ENCODE measurements at regions not wholly inside any gene's neighbourhood (a gene's known extent, or its start where the extent isn't known, plus 50 kb on each side); places are given as distances from the start of the nearest gene placed in this dataset.
"Not testable (repeated sequence)": the region's sequence is repeated elsewhere in the genome, so short reads cannot be mapped to it uniquely, and the experiment has no call there.

- no peak for DNase-seq (ENCODE audit: low read depth)
Measured at GRCh38 chr2:34822616-34823015, 1223.5 kb upstream of the FAM98A start.

DNA sequence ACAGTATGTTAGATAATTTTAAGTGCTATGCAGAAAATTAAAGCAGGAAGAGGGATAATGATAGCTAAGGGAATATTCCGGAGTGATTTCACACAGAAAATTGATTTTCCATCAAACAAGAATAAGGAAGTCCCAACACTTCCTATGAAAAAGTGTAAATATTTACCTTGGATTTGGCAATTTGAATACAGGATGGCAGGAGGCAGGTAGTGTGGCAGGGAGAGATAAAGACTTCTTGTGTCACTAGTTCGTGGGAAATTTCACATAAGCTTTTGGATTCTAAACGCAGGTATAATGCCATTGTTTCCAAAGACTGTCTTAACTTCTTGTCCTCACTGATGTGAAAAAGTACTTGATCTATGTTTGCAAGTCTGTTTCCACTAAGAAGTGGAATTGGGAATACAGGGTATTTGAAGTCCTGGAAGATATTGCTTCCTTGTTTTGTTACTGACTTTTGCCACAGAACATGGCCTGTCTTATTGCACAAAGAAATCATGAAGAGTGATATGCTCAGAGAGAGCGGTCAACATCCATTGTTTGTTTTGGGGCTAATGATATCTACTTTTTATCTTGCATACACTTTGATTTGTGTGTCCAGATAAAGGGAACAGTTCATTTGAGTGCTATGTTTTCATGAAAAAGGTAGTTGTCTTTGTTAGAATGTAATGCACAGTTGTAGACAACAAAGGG is 1216.1 kb upstream of the FAM98A start:
- no peak for DNase-seq (ENCODE audit: low read depth)

GRCh38 chr2:34810456-34810855 is 1211.4 kb upstream of the FAM98A start:
- DNase-seq (ENCODE audit: low read depth): no peak

GRCh38 chr2:34808426-34808825 is 1209.3 kb upstream of the FAM98A start:
- DNase-seq (ENCODE audit: low read depth): no peak

GRCh38 chr2:34806891-34807290 is 1207.8 kb upstream of the FAM98A start:
- DNase-seq (ENCODE audit: low read depth): no peak

DNA sequence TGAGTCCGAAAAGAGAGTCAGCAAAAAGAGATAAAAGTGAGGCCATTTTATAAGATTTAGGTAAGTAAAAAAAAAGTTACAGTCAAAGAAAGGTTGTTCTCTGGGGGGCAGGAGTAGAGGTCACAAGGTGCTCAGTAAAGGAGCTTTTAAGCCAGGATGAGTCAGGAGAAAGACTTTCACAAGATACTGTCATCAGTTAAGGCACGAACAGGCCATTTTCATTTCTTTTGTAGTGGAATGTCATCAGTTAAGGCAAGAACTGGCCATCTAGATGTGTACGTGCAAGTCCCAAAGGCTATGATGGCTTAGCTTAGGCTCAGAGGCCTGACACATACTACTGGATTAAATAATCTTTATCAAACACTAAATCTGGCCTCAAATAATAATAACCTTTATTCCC is 1207.3 kb upstream of the FAM98A start:
- DNase-seq (ENCODE audit: low read depth): no peak

GRCh38 chr2:34799556-34799955 is 1200.5 kb upstream of the FAM98A start:
- DNase-seq (ENCODE audit: low read depth): no peak

DNA sequence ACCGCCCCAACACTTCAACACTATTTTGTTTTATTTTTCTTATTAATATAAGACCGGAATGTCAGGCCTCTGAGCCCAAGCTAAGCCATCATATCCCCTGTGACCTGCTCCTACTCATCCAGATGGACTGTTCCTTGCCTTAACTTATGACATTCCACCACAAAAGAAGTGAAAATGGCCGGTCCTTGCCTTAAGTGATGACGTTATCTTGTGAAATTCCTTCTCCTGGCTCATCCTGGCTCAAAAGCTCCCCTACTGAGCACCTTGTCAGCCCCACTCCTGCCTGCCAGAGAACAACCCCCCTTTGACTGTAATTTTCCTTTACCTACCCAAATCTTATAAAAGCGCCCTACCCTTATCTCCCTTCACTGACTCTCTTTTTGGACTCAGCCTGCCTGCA is 1196.5 kb upstream of the FAM98A start:
- not testable (repeated sequence) for DNase-seq (ENCODE audit: low read depth)

DNA sequence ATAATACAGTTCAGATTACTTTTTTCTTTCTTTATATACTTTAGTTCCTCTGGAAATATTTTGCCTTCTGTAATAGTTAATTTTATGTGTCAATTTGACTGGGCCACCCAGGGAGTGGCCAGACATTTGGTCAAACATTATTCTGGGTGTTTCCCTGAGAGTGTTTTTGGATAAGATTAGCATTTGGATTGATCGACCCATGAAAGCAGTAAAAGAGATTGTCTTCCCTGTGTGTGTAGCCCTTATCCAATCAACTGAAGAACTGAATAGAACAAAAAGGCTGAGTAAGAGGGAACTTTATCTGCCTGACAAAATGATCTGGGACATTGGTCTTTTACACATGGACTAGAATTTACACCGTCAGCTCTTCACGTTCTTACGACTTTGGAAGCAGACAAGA is 1190.1 kb upstream of the FAM98A start:
- DNase-seq (ENCODE audit: low read depth): no peak

DNA sequence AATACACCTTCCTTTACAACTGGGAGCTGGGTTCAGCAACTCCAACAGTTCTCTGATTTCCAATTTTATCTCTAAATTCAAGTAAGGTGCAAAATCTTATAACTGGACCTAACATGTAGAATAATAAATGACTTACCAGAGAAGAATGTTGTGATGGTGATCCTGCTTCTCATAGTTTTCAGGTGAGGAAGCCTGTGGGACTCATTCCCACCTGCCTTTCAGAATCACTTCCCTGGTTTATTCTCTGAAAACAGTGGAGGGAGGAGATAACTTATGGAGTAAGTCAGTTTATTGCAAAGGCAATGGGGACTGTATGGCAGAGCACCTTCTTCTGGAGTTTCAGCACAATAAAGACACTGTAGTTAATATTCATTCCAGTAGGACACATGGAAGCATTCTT is 1188.2 kb upstream of the FAM98A start:
- no peak for DNase-seq (ENCODE audit: low read depth)

DNA sequence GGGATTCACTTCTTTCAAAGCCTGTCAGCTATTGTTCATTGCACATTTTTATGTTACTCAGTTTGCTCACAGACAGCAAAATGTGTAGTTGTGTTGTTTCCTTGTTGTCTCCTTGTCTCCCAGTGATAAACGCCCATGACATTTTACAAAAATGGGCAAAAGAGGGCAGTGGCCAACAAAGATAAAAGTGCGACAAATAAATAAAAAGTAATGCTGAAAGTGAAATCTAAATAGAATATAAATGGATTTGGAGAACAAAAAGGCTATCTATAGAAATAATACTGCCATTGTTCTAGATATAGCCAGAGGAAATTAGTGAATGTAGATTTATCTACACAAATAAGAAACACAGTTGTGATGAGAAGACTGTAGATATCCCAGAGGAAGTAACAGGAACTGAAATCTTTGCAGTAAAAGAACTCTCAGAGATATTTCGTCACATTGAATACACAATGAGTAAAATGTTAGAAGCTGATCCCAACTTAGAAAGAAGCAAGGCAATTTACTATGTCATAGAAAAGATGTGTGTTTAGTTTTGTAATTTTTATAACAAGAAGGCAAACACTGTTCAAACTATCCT is 1186.2 kb upstream of the FAM98A start:
- DNase-seq (ENCODE audit: low read depth): no peak

GRCh38 chr2:34784701-34785100 is 1185.6 kb upstream of the FAM98A start:
- DNase-seq (ENCODE audit: low read depth): no peak

GRCh38 chr2:34750742-34751141 is 1151.6 kb upstream of the FAM98A start:
- not testable (repeated sequence) for DNase-seq (ENCODE audit: low read depth)

DNA sequence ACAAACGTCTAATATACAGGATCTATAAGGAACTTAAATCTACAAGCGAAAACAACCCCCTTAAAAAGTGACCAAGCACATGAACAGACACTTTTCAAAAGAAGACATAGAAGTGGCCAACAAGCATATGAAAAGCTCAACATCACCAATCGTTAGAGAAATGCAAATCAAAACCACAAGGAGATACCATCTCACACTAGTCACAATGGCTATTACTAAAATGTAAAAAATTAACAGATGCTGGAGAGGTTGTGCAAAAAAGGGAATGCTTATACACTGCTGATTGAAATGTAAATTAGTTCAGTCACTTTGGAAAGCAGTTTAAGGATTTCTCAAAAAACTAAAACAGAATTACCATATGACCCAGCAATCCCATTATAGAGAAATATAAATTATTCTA is 1148.5 kb upstream of the FAM98A start:
- DNase-seq (ENCODE audit: low read depth): no peak

DNA sequence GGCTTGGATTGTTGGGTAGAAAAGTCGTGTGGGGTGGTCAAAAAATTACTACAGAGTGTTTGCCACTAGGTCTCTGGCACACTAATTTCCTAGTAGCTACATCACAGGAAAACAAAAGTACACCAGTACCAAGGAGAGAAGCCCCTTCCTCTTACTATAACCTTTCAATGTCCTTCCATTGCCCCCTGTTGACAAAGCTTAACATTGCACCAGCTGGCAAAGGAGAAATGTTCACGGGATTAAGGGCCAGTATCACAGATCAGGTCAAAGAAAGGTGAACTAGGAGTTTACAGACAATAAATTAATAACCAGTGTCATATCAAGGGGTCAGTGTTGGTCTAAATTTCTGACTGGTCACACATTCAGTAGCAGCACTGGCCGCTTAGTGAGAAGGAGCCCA is 1139.6 kb upstream of the FAM98A start:
- no peak for DNase-seq (ENCODE audit: low read depth)

GRCh38 chr2:34737146-34737545 is 1138.0 kb upstream of the FAM98A start:
- no peak for DNase-seq (ENCODE audit: low read depth)

GRCh38 chr2:34736482-34736881 is 1137.4 kb upstream of the FAM98A start:
- DNase-seq (ENCODE audit: low read depth): no peak

DNA sequence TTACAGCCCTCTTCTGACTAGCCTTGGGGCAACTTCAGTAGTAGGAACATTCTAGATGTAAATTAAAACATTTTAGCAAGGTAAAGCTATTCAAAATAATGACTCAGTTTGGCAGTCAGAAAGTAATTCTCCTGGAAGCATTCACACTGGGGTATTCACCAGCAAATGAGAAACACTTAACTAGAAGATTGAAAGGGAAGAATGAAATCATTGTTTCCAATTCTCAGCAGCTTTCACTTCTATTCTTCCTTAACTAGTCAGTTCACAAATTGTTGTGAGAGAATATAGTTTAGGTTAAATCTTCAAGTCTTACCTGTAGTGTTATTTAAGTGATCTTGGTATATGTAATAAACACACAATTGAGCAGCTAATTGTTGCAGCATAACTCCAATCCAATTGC is 1135.6 kb upstream of the FAM98A start:
- no peak for DNase-seq (ENCODE audit: low read depth)

DNA sequence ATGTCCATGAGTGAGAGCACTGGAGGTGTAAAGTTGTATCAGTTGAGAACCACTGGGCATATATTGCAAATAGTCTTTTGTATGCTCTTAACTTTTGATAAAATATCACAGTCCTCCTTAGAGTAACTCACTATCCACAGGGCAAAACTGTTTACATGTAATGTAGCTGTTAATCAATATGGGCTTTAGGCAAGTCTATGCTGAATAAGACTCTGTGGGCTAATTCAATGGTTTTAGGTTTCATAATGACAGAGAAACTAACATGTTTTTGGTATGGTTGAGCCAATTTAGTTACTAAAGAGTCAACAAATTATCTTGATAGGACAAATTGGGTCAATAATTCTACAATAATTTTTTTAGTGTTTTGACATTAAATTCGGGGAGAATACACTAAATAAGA is 1134.9 kb upstream of the FAM98A start:
- DNase-seq (ENCODE audit: low read depth): no peak

GRCh38 chr2:34731292-34731691 is 1132.2 kb upstream of the FAM98A start:
- no peak for DNase-seq (ENCODE audit: low read depth)

GRCh38 chr2:34729845-34730244 is 1130.7 kb upstream of the FAM98A start:
- DNase-seq (ENCODE audit: low read depth): no peak

GRCh38 chr2:34724107-34724506 is 1125.0 kb upstream of the FAM98A start:
- DNase-seq (ENCODE audit: low read depth): no peak

DNA sequence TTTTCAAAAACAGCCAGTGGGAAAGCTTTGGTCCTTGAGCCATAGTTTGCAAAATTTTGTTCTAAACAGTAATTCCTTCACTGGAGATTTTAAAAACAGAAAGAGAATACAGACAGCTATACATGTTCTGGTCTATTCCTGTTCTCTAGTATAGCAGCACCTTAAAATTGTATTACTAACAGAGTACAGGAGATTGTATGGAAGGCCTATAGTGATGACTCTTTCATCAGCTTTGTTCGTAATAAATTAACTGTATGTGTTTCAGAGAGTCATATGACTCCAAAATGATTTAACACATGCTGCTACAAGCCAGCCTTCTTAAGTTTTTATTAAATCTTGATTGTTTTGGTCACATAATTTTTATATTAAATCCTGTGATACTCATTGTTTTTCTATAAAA is 1124.6 kb upstream of the FAM98A start:
- DNase-seq (ENCODE audit: low read depth): no peak

- DNase-seq (ENCODE audit: low read depth): no peak
Measured at GRCh38 chr2:34719206-34719605, 1120.1 kb upstream of the FAM98A start.

Measured in stimulated activated CD8-positive, alpha-beta memory T cell treated with anti-CD3 and anti-CD28 coated beads, Interleukin-4, amount 100 ng/mL, for 24 hours (primary cell).